ENCODE measurements at regions not wholly inside any gene's neighbourhood (a gene's known extent, or its start where the extent isn't known, plus 50 kb on each side); places are given as distances from the start of the nearest gene placed in this dataset.
"Not testable (repeated sequence)": the region's sequence is repeated elsewhere in the genome, so short reads cannot be mapped to it uniquely, and the experiment has no call there.

DNA sequence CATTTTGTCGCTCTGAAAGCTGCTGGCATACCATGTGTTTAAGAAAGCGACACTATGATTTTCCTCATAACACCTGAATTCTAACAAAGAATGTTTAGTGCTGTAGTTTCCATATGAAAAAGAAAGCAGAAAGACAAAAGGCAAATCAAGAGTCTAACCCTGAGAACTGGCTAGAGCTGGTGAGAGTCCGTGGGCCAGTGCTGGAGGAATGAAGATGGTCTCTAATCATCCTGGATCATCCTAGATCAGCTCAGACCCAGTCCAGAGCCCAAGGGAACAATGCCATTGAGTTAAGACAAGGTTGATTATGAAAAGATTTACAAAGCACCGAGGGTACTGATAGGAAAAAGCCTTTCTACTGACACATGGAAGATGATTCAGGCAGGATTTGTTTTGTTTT lies 73.0 kb upstream of the MYLIP start:
- Mint-ChIP-seq H3K4me3 (no peak overlapping the region), H3K36me3 (ENCODE audit: insufficient read depth) (no peaks in the 10 kb centered on the region), H3K27ac (ENCODE audit: low read depth) (no peak overlapping the region)

DNA sequence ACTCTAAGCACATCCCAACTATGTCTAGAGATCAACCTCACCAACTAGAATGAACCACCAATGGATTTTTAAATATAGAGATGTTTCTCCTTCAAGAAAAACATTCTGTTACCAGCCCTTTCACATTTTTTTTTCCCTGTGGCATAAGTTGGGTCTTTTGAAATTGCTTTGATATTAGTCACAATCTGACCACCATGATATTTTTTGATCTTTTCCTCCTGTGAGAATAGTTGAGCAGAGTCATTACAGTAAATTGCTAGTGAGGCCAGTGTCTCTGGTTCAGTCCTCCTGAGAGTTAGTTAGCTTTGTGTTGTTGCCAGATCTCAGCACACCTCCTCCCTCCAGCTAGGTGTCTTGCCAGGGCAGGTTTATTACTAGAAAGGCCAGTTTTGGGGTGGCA lies 79.7 kb upstream of the MYLIP start:
- H3K27me3 Mint-ChIP-seq: no peaks in the 10 kb centered on the region
- H3K27ac Mint-ChIP-seq (ENCODE audit: low read depth): no peak overlapping the region
- DNase-seq (ENCODE audit: low spot score in 2 of 2): no peak
- H3K36me3 Mint-ChIP-seq (ENCODE audit: insufficient read depth): no peaks in the 10 kb centered on the region
- no peak for ATAC-seq (replicated peaks; ENCODE audit: extremely low read depth, poor library complexity, severe bottlenecking)
- H3K9me3 Mint-ChIP-seq: no peaks in the 10 kb centered on the region
- H3K4me1 Mint-ChIP-seq: no peaks in the 10 kb centered on the region
- no peak overlapping the region for H3K4me3 Mint-ChIP-seq

More for the DNA sequence above, 73.0 kb upstream of the MYLIP start:
- no peaks in the 10 kb centered on the region for H3K9me3 Mint-ChIP-seq
- H3K27me3 Mint-ChIP-seq: no peaks in the 10 kb centered on the region
- H3K4me1 Mint-ChIP-seq: no peaks in the 10 kb centered on the region
- ATAC-seq (replicated peaks; ENCODE audit: extremely low read depth, poor library complexity, severe bottlenecking): no peak
- DNase-seq (ENCODE audit: low spot score in 2 of 2): no peak

DNA sequence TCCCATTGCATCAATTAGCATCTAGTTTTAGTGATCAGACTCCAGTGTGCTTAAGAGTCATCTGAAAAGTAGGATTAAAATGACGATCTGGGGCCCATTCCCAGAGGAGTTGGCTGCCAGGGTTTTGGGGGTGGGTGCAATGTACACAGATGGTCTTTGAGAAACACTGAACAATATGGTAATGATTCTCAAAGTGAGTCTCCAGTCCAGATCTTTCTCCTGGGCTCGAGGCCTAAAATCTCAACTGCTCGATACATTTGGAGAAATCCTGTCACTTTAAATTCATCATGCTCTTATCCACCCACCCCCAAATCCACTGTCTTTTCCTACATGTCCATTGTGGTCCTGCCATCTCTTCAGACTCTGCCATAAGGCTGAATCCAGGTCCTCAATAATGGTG lies 80.7 kb upstream of the MYLIP start:
- H3K4me3 Mint-ChIP-seq: no peak overlapping the region
- no peak overlapping the region for H3K27ac Mint-ChIP-seq (ENCODE audit: low read depth)
- no peaks in the 10 kb centered on the region for H3K27me3 Mint-ChIP-seq
- H3K9me3 Mint-ChIP-seq: no peaks in the 10 kb centered on the region
- DNase-seq (ENCODE audit: low spot score in 2 of 2): no peak
- ATAC-seq (replicated peaks; ENCODE audit: extremely low read depth, poor library complexity, severe bottlenecking): no peak
- no peaks in the 10 kb centered on the region for H3K4me1 Mint-ChIP-seq
- no peaks in the 10 kb centered on the region for H3K36me3 Mint-ChIP-seq (ENCODE audit: insufficient read depth)

DNA sequence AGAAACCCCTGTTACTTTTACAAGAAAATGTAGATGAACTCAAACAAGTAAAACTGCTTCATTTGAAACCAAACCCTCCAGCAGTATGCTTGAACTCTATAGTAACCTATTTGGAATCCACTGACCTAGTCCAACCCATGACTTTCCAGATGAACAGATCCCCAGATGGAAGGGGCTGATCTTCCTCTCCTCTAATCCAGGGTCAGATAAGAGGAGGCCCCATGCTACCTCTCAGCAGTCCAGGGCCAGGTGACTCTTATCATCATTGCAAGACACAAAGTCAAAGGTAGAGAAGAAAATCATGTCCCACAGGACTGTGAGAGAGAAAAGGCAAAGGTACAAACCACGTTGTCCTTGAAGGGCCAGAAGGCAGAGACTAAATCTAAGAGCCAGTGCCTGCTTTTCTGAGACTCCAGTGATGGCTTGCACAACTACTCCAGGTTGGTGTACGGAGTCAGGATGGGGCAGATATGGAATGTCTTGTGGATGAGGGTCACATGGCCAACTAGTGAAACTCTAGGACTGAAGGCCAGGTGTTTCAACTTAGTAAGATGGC lies 81.4 kb upstream of the MYLIP start:
- ATAC-seq (replicated peaks; ENCODE audit: extremely low read depth, poor library complexity, severe bottlenecking): no peak

DNA sequence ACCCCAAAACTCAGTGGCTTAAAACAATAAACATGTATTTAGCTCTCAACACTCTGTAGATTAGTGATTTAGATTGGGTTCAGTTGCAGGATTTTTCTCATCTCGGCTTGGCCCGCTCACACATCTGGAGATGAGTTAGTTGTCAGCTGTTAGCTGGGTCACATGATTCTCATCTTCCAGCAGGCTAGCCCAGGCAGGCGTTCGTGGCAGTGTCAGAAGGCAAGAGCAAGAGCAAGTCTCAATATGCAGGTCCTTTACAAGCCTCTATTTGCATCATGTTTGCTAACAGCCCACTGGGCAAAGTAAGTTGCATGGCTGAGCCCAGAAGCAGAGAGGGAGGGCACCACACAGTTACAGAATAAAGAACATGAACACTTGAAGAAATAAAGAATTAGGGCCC lies 83.6 kb upstream of the MYLIP start:
- Mint-ChIP-seq H3K4me1 (no peaks in the 10 kb centered on the region), H3K9me3 (no peaks in the 10 kb centered on the region), H3K27ac (ENCODE audit: low read depth) (no peak overlapping the region), H3K4me3 (no peak overlapping the region), H3K36me3 (ENCODE audit: insufficient read depth) (no peaks in the 10 kb centered on the region), H3K27me3 (no peaks in the 10 kb centered on the region)
- DNase-seq (ENCODE audit: low spot score in 2 of 2): no peak
- no peak for ATAC-seq (replicated peaks; ENCODE audit: extremely low read depth, poor library complexity, severe bottlenecking)

More for the DNA sequence above, 81.4 kb upstream of the MYLIP start:
- Mint-ChIP-seq H3K36me3 (ENCODE audit: insufficient read depth) (no peaks in the 10 kb centered on the region), H3K4me3 (no peak overlapping the region), H3K9me3 (no peaks in the 10 kb centered on the region), H3K27ac (ENCODE audit: low read depth) (no peak overlapping the region), H3K4me1 (no peaks in the 10 kb centered on the region), H3K27me3 (no peaks in the 10 kb centered on the region)
- DNase-seq (ENCODE audit: low spot score in 2 of 2): no peak

DNA sequence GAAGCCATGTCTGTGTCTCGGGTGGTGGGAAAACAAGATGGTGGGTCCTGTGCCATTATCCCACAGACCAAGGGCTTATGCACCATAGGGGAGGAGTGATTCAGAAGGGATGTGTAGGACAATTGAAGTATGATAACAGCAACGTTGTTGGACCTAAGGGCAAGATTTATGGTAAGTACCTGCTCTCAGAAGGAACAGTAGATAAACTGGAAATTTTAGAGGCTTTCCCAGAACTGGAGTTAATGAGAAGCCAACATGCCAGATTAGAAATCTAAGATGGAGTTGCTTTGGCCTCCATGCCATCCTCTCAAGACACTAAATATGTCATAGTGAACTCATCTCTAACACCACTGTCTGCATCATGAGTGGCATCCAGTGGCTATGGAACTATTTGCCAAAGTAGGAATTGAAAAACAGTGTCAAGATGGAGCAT lies 84.7 kb upstream of the MYLIP start:
- no peak for DNase-seq (ENCODE audit: low spot score in 2 of 2)
- ATAC-seq (replicated peaks; ENCODE audit: extremely low read depth, poor library complexity, severe bottlenecking): no peak
- H3K27me3 Mint-ChIP-seq: no peaks in the 10 kb centered on the region
- no peaks in the 10 kb centered on the region for H3K9me3 Mint-ChIP-seq
- no peak overlapping the region for H3K27ac Mint-ChIP-seq (ENCODE audit: low read depth)
- no peaks in the 10 kb centered on the region for H3K36me3 Mint-ChIP-seq (ENCODE audit: insufficient read depth)
- no peaks in the 10 kb centered on the region for H3K4me1 Mint-ChIP-seq
- H3K4me3 Mint-ChIP-seq: no peak overlapping the region

DNA sequence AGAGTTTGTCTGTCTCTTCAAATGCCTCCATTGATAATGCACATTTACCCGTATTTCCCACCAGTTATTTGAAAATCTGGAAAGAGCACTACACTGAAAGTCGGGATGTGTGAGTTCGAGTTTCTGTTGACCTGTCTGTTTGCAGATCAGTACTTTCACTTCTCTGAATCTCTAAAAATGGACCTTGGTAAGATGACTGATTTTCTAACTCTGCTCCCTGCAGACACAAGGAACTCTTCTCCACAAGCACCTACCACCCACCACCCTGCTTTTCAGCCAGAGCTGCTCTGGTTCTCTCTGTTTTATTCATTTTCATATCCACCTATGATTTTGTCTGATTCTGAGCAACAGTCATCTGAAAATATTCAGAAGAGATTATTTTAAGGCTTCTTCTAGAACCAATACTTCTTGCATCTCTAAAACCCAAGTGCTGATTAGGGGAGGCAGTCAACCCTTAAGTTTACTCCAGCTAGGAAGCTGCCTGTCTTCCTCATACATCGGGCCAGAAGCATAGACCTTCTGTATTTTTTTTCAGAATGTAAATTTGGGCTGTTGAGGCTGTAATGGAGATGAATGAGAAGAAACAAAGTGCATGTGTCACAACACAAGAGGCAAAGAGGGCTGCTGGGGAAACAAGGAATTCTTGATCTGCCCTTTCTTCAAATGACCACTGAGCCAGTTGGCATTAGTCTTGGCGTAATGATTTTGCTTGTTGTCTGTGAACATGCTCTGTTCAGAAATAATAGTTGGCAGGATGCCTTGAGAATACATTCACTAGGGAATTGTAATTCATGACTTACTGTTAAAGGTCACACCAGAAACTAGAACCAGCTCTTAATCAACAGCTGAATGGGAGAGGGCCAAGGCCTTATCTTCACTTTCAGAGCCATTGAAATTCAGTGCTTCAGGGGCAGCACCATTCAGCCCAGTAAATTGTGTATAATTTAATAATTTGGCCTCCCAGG lies 85.4 kb upstream of the MYLIP start:
- no peak for ATAC-seq (replicated peaks; ENCODE audit: extremely low read depth, poor library complexity, severe bottlenecking)
- no peaks in the 10 kb centered on the region for H3K27me3 Mint-ChIP-seq
- no peak for DNase-seq (ENCODE audit: low spot score in 2 of 2)
- no peaks in the 10 kb centered on the region for H3K4me1 Mint-ChIP-seq
- no peaks in the 10 kb centered on the region for H3K9me3 Mint-ChIP-seq
- H3K27ac Mint-ChIP-seq (ENCODE audit: low read depth): no peak overlapping the region
- H3K36me3 Mint-ChIP-seq (ENCODE audit: insufficient read depth): no peaks in the 10 kb centered on the region
- H3K4me3 Mint-ChIP-seq: no peak overlapping the region

DNA sequence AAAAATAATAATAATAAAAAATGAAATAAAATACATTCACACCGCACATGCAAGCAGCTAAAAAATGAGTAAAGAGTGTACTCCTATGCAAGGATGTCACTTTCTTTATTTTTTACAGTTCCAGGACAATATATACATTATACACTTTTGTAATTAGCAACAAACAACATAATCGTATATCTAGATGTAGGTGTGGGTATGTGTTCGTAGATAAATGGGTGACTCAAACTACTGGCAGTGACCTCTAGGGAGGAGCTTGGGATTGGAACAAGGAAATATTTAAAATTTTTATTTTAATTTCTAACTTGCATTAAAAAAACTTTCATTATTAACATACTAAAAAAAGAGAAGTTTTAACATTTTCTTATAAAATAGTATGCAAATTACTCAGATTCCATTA lies 86.1 kb upstream of the MYLIP start:
- Mint-ChIP-seq H3K27ac (ENCODE audit: low read depth) (no peak overlapping the region), H3K36me3 (ENCODE audit: insufficient read depth) (no peaks in the 10 kb centered on the region), H3K27me3 (no peaks in the 10 kb centered on the region), H3K4me3 (no peak overlapping the region), H3K9me3 (no peaks in the 10 kb centered on the region), H3K4me1 (no peaks in the 10 kb centered on the region)
- no peak for DNase-seq (ENCODE audit: low spot score in 2 of 2)
- ATAC-seq (replicated peaks; ENCODE audit: extremely low read depth, poor library complexity, severe bottlenecking): no peak

DNA sequence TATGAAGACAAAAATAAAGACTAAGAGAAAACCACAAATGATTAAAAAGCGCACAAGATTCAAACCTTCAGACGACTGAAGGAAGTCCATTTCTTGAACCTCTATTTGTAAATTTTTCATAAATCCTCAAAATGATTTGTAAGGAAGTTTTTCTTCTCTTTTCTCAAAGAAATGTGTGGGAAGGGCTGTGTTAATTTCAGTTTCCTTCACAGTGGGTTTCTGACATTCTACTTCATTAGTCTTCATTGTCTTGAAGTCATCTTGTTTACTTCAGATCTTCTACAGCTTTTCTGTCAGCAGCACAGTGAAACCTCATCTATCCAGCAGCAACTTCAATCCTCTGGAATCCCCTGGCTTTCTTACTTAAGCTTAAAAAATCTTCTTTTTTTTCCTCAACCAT lies 87.6 kb upstream of the MYLIP start:
- Mint-ChIP-seq H3K9me3 (no peaks in the 10 kb centered on the region), H3K4me1 (no peaks in the 10 kb centered on the region), H3K27ac (ENCODE audit: low read depth) (no peak overlapping the region), H3K36me3 (ENCODE audit: insufficient read depth) (no peaks in the 10 kb centered on the region), H3K27me3 (no peaks in the 10 kb centered on the region), H3K4me3 (no peak overlapping the region)
- DNase-seq (ENCODE audit: low spot score in 2 of 2) (no peak), ATAC-seq (replicated peaks; ENCODE audit: extremely low read depth, poor library complexity, severe bottlenecking) (no peak)

DNA sequence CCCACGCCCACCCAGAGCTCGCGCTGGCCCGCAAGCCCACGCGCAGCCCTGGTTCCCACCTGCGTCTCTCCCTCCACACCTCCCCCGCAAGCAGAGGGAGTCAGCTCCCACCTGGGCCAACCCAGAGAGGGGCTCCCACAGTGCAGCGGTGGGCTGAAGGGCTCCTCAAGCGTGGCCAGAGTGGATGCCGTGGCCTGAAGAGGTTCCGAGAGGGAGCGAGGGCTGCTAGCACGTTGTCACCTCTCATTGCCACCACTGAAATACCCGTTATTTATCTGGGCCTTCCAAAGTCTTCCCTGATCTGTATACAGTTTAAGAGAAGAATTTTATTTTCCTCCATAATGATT lies 88.3 kb upstream of the MYLIP start:
- ATAC-seq (replicated peaks; ENCODE audit: extremely low read depth, poor library complexity, severe bottlenecking) (no peak), DNase-seq (ENCODE audit: low spot score in 2 of 2) (no peak)
- H3K27ac Mint-ChIP-seq (ENCODE audit: low read depth): no peak overlapping the region
- H3K9me3 Mint-ChIP-seq: no peaks in the 10 kb centered on the region
- no peaks in the 10 kb centered on the region for H3K27me3 Mint-ChIP-seq
- no peak overlapping the region for H3K4me3 Mint-ChIP-seq
- no peaks in the 10 kb centered on the region for H3K36me3 Mint-ChIP-seq (ENCODE audit: insufficient read depth)
- H3K4me1 Mint-ChIP-seq: no peaks in the 10 kb centered on the region

DNA sequence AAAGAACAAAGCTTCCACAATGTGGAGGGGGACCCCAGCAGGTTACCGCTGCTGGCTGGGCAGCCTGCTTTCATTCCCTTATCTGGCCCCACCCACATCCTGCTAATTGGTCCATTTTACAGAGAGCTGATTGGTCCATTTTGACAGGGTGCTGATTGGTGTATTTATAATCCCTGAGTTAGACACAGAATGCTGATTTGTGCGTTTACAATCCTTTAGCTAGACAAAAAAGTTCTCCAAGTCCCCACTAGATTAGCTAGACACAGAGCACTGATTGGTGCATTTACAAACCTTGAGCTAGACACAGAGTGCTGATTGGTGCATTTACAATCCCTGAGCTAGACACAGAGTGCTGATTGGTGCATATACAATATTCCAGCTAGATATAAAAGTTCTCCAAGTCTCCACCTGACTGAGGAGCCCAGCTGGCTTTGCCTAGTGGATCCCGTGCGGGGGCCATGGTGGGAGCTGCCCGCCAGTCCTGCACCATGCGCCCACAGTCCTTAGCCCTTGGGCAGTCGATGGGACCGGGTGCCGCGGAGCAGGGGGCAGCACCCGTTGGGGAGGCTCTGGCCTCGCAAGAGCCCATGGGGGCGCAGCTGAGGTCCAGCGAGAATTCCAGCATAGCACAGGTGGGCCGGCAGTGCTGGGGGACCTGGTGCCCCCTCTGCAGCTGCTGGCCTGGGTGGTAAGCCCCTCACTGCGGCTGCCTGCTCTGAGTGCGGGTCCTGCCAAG lies 88.8 kb upstream of the MYLIP start:
- H3K27ac Mint-ChIP-seq (ENCODE audit: low read depth); ATAC-seq (replicated peaks; ENCODE audit: extremely low read depth, poor library complexity, severe bottlenecking); H3K27me3 Mint-ChIP-seq; H3K4me1 Mint-ChIP-seq; H3K4me3 Mint-ChIP-seq; H3K9me3 Mint-ChIP-seq; H3K36me3 Mint-ChIP-seq (ENCODE audit: insufficient read depth); DNase-seq (ENCODE audit: low spot score in 2 of 2): not testable (repeated sequence)

DNA sequence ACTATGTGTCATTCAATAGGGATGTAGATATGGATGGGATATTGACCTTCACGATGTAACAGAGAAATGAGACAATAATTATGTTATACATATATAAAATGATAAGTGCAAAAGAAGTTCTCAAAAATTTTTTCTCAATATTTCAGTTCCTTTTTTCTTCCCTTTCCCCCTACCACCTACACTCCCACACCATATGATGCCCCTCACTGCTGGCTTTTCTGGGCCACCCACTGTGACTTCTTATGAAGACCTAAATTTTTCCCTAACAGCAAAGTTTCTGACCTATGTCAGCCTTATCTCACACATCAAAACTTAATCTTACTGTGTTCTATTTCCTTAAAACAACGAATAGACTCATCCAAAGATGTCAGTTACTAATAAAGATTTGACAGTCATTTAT lies 89.9 kb upstream of the MYLIP start:
- ATAC-seq (replicated peaks; ENCODE audit: extremely low read depth, poor library complexity, severe bottlenecking) (no peak), DNase-seq (ENCODE audit: low spot score in 2 of 2) (no peak)
- no peak overlapping the region for H3K4me3 Mint-ChIP-seq
- no peaks in the 10 kb centered on the region for H3K9me3 Mint-ChIP-seq
- H3K27me3 Mint-ChIP-seq: no peaks in the 10 kb centered on the region
- no peak overlapping the region for H3K27ac Mint-ChIP-seq (ENCODE audit: low read depth)
- no peaks in the 10 kb centered on the region for H3K4me1 Mint-ChIP-seq
- H3K36me3 Mint-ChIP-seq (ENCODE audit: insufficient read depth): no peaks in the 10 kb centered on the region
